Activated CD4-positive, CD25-positive, alpha-beta regulatory T cell treated with anti-CD3 and anti-CD28 coated beads, Interleukin-2, amount 50 U/mL, for 72 hours (primary cell): ENCODE measurements at regions not wholly inside any gene's neighbourhood (a gene's known extent, or its start where the extent isn't known, plus 50 kb on each side); places are given as distances from the start of the nearest gene placed in this dataset.
A peak's percentile ranks its signal among the peaks of the same experiment; 100 is the strongest.
"Not testable (repeated sequence)": the region's sequence is repeated elsewhere in the genome, so short reads cannot be mapped to it uniquely, and the experiment has no call there.

ENCODE experiments used
- DNase-seq: peaks from one replicate; pipeline ENCODE4 v3.0.0; 2021

- no peak for DNase-seq
Observed at GRCh38 chr4:3611778-3612177, 79.6 kb upstream of the LRPAP1 start.

DNA sequence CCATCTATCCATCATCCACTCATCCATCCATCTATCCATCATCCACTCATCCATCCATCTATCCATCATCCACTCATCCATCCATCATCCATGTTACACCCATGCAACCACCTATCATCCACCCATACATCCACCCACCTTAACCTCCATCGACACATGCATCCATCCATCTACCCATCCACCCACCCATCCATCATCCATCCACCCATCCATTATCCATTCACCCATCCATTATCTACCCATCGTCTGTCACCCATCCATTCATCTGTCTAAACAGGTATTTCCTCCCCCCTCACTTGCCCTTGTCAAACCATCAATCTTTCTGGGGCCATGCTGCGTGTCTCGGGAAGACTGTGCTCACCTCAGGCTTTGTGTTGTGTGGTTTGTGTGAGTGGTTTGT lies 78.6 kb upstream of the LRPAP1 start:
- not testable (repeated sequence) for DNase-seq

- not testable (repeated sequence) for DNase-seq
Observed at GRCh38 chr4:3609905-3610304, 77.7 kb upstream of the LRPAP1 start.

- DNase-seq: no peak
Observed at GRCh38 chr4:3607690-3608552, 75.7 kb upstream of the LRPAP1 start.

GRCh38 chr4:3606850-3607249 lies 74.6 kb upstream of the LRPAP1 start:
- DNase-seq: not testable (repeated sequence)

- not testable (repeated sequence) for DNase-seq
Observed at GRCh38 chr4:3606271-3606670, 74.0 kb upstream of the LRPAP1 start.

GRCh38 chr4:3605491-3605890 lies 73.3 kb upstream of the LRPAP1 start:
- no peak for DNase-seq

DNA sequence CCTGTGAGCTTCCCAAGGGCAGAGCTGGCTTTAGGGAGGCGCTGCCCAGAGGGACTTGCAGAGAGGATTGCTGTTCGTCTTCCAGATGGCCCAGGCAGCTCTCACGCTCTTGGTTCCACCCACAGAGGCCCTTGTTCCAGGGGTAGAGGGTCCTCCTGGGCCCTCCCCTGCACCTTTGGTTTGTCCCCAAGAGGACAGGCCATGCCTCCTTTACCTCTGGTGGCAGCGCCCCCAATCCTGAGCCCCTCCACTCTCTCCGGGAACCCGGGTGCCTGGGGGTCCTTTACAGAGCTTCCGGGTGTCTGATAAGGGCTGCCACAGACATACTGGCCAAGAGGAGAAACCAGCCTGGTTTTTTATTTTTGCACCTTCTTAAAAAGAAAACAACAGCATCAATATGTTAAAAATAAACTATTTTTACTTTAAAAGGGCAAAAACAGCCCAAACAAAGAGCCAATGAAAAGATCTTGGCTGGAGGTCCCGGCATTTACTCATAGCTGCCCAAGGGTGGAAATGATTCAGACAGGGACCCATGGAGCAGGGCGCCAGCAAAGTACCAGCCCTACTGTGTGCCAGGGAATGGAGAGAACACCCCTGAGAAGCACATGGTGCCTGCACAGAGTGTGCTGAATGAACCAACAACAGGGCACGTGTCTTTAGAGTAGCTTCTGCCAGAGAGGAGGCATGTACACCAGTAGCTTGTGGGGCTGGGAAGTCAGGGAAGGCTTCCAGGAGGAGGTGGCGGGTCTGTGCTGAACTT lies 70.8 kb upstream of the LRPAP1 start:
- DNase-seq: not testable (repeated sequence)

DNA sequence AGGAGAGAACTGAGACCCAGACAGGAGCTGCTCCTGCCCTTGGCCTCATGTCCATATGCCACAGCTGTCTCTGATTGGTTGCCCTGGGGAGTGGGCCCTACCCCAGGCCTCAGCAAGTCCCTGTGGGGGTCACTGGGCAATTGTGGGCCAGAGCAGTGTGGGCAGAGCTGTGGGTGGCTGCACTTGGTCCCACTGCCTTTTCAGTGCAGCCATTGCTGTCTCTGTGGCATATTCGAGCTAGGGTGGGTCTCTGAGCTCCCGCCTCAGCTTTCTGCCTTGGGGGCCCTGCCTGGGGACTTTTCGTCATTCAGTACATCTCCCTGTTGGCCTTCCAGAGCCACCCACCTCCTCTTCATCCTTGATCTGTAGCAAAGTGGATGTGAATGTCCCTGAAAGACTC lies 69.8 kb upstream of the LRPAP1 start:
- DNase-seq: no peak

GRCh38 chr4:3601108-3601690 lies 69.0 kb upstream of the LRPAP1 start:
- not testable (repeated sequence) for DNase-seq

DNA sequence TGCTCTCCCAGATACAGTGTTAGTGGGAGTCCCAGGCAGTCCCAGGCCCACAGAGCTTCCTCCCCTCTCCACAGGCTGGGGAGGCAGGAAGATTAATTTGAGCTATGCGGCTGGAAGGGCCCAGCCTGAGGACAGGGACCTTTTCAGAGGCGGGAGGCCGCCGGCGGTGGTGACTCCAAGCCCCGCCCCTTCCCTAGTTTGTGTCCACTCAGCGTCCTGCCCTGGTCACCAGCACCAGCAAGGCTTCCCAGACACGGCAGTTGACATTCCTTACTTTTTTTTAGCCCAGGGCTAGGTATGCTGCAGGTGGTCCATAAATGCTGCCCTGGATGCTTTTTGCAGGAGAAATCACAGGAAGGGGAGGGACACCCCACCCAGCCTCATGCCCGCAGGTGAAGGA lies 67.7 kb upstream of the LRPAP1 start:
- no peak for DNase-seq

- no peak for DNase-seq
Observed at GRCh38 chr4:3598695-3599227, 66.5 kb upstream of the LRPAP1 start.

- DNase-seq: not testable (repeated sequence)
Observed at GRCh38 chr4:3597896-3598505, 65.8 kb upstream of the LRPAP1 start.

DNA sequence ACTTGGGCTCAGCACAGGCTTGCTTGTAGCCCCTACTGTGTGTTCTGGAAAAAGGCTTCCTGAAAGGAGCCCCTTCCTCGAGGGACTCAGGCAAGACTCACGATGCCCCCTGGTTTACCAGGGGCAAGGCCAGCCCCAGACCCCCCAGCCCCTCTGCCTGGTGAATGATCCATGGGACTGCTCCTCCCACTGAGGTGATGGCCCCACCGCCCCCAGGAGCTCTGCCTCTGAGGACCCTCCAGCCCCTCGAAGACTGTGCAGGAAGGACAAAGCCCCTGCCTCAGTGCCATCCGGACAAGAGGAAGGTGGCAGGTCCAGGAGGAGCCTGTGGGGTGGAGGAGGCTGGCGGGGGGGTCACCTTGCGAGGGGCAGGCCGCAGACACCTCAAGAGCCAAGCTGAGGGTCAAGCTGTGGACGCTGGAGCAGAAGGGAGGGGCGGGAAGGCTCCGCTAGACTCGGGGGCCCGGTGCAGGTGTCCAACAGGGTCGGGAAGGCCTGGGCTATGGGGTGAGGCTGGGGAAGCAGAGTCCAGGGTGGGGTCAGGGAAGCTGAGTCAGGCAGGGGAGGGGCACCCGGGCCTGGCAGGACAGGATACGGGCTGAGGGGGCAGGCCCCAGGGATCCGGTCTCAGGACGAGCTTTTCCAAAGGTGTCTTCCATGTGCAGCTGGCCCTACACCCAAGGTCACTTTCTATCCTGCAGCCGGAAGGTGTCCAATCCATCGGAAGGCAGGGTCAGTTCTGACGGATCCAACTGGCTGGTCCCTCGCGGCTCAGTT lies 64.9 kb upstream of the LRPAP1 start:
- peak; percentile 21 for DNase-seq

DNA sequence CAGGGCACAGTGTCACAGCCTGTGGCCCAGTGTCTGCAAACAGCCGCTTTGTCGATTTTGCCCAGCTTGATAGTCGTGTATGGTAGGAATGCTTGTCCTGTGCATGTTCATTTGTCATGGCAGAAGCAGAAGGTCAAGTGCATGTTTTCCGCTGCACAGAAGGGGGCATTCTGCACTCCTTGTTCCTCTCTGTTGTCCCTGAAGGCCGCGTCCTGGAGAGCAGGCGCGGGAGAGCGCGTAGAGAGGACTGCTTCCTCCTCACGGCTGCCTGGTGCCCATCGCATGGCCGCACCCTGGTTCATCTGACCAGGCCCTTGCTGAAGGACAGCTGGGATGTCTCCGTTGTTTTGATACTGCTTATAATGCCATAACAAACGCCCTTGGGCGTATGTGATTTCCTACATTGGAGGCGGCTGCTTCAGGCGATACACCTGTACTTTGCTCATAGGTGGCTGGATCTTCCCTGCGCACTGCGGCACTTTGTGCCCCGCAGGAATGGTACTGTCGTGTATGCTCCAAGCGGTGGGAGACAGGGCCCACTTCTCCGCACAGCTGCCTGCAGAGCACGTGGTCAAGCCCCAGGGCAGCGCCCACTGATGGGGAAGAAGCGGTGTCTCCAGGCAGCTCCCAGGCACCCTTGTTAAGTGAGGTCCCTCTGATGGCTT lies 63.5 kb upstream of the LRPAP1 start:
- DNase-seq: peak; percentile 11

DNA sequence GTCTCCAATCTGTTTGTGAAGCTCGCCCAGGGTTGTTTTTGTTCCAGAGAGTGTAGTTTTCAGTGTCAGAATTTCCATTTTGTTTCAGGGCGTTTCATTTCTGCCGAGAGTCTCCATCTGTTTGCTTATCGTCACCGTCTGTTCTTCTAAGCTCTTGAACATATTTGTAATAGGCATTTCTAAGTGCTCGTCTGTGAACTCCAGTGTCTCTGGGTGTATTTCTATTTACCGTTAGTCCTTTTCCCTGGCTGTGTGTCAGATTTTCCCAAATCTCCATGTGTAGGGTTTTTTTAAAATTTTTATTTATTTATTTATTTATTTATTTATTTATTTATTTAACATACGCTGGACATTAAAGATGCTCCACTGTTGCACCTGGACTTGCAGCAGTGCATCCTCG lies 62.5 kb upstream of the LRPAP1 start:
- not testable (repeated sequence) for DNase-seq

DNA sequence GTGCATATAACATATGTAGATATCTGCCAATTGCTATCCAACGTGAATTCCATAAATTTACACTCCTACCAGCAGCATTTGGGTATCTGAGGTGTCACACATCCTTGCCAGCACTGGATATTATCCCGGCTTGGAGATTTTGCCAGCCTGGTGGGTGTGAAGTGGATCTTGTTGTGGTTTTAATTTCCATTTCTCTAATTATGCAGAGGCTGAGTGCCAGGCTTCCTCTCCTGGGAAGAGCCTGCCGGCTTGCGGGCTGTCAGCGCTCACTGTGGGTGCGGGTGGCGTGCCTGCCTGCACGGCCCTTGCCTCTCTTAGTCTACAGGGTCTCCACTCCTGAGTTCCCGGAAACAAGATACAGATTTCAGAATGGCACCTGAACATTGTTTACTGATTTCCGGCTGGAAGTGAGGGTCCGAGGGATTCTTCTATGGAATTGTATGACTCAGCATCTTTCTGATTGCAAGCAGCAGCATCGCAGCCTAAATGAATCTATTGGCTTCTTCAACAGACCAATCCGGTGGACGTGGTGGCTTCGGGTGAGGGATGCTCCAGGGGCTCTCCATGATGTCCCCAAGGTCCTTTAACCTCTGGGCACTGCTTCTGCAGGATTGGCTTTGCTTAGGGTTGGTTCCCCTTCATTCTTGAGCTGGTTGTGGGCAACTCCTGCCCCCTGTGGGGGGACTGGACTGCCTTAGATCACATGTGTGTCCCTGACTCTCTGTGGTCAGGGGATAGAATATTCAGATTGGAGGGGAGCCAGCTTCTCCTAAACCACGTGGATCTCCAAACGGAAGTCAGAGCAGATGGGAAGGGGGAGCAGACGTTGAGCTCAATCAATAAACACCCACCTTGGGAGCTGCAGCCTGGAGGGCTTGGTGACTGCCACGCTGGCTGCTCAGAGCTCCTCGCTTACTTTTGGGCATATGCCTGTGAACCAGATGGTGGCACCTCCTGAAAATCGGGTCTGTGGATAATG lies 58.0 kb upstream of the LRPAP1 start:
- not testable (repeated sequence) for DNase-seq

GRCh38 chr4:3589379-3589778 lies 57.2 kb upstream of the LRPAP1 start:
- DNase-seq: not testable (repeated sequence)

- DNase-seq: not testable (repeated sequence)
Observed at GRCh38 chr4:3588517-3589194, 56.4 kb upstream of the LRPAP1 start.

- not testable (repeated sequence) for DNase-seq
Observed at GRCh38 chr4:3586596-3586995, 54.4 kb upstream of the LRPAP1 start.
